Natural killer cell (primary cell): ENCODE measurements at regions not wholly inside any gene's neighbourhood (a gene's known extent, or its start where the extent isn't known, plus 50 kb on each side); places are given as distances from the start of the nearest gene placed in this dataset.

Experiments used
- ATAC-seq, 3 donors: fragments of 150-1000 bp in 2 of 3; fragments of 200-7000 bp in 1 of 3; cut with Tn5 transposase; 1 replicate in 1 of 3; 2 replicates in 2 of 3; pipeline ENCODE4 v1.10.0; 2021; ENCODE audit warnings: mild to moderate bottlenecking in 2 of 3, moderate library complexity in 2 of 3
- DNase-seq, 2 donors: peaks; one replicate each; pipeline versions ENCODE4 v3.0.0 to v3.0.0-alpha.2; 2013 to 2021; ENCODE audit warnings: mixed read lengths in 1 of 2
- H3K27ac ChIP-seq: one replicate; pipeline ENCODE4 v1.5.1; 2013; ENCODE audit warnings: mild to moderate bottlenecking, low read length
- H3K27me3 ChIP-seq: one replicate; pipeline ENCODE4 v1.6.1; 2013; ENCODE audit warnings: low read length; ENCODE audit not compliant: control insufficient read depth, insufficient read depth
- H3K36me3 ChIP-seq: one replicate; pipeline ENCODE4 v1.6.1; 2013; ENCODE audit warnings: low read length; ENCODE audit not compliant: control insufficient read depth, insufficient read depth
- H3K4me1 ChIP-seq: one replicate; pipeline ENCODE4 v1.6.1; 2013; ENCODE audit warnings: low read length; ENCODE audit not compliant: control insufficient read depth, insufficient read depth
- H3K4me3 ChIP-seq: one replicate; pipeline ENCODE4 v1.5.1; 2013; ENCODE audit warnings: low read length
- H3K9me3 ChIP-seq: one replicate; pipeline ENCODE4 v1.6.1; 2013; ENCODE audit warnings: low read length; ENCODE audit not compliant: control insufficient read depth, insufficient read depth
- H3K27ac Mint-ChIP-seq, 2 donors: one replicate each; pipeline ENCODE4 v1.8.0; 2022; ENCODE audit warnings: mild to moderate bottlenecking in 2 of 2, mixed read lengths in 2 of 2, moderate library complexity in 1 of 2
- H3K27me3 Mint-ChIP-seq, 2 donors: one replicate each; pipeline ENCODE4 v1.8.0; 2022; ENCODE audit warnings: low read depth in 2 of 2, mixed read lengths in 2 of 2
- H3K36me3 Mint-ChIP-seq: one replicate; pipeline ENCODE4 v1.8.0; 2022; ENCODE audit warnings: mixed read lengths
- H3K4me1 Mint-ChIP-seq, 2 donors: one replicate each; pipeline ENCODE4 v1.8.0; 2022; ENCODE audit warnings: mixed read lengths in 2 of 2
- H3K4me3 Mint-ChIP-seq: one replicate; pipeline ENCODE4 v1.8.0; 2022; ENCODE audit warnings: mild to moderate bottlenecking, moderate library complexity, mixed read lengths
- H3K9me3 Mint-ChIP-seq, 2 donors: one replicate each; pipeline ENCODE4 v1.8.0; 2022; ENCODE audit warnings: mixed read lengths in 2 of 2
- WGBS: methylation state at CpG from one replicate; pipeline ENCODE4 v1.1.7; 2013; ENCODE audit warnings: missing lambda C conversion rate; ENCODE audit not compliant: insufficient coverage; 5-methylcytosine and 5-hydroxymethylcytosine counted together
- intact Hi-C: fragments of 100-400 bp; cut with micrococcal nuclease; formaldehyde crosslinking; loops from one replicate; pipeline ENCODE4 v1.14.2; 2022
- TF ChIP-seq, protein P1 (sequence below): fragments of 200-600 bp; IDR thresholded peaks from one replicate; pipeline ENCODE4 v1.8.0; 2022; ENCODE audit warnings: antibody characterized with exemption

DNA sequence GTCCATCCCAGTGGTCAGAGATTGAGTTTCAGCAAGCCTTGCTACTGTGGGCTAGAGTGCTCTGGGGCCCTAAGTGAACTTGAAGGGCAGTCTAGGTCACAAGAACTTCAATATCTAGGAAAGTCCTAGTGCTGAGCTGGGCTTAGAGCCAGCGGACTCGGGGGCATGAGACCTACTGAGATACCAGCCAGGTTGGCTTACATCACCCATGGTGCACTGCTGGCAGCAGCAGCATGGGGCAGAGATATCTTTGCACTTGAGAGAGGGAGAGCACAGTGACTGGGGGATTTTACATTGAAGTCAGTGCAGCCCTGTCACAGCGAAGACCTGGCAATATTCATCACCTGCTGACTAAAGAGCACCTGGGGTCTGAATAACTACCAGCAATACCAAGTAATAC, 158.3 kb upstream of the PRKD1 start:
- DNase-seq: no peak
- Histone ChIP-seq H3K9me3 (peaks cover 11% of the 10 kb centered on the region), H3K36me3 (no peaks in the 10 kb centered on the region), H3K27ac (no peak overlapping the region), H3K4me3 (no peak overlapping the region), H3K4me1 (no peaks in the 10 kb centered on the region), H3K27me3 (no peaks in the 10 kb centered on the region)
- Mint-ChIP-seq H3K9me3 (peaks cover 9 to 25% of the 10 kb centered on the region in 2 donors), H3K4me1 (no peaks in the 10 kb centered on the region), H3K36me3 (peaks cover 5% of the 10 kb centered on the region), H3K4me3 (no peak overlapping the region), H3K27me3 (no peaks in the 10 kb centered on the region), H3K27ac (no peak overlapping the region)
- no peak for ATAC-seq
- WGBS: 92% methylated on average over 3 of the region's 3 CpGs
- TF ChIP-seq, protein P1, sequence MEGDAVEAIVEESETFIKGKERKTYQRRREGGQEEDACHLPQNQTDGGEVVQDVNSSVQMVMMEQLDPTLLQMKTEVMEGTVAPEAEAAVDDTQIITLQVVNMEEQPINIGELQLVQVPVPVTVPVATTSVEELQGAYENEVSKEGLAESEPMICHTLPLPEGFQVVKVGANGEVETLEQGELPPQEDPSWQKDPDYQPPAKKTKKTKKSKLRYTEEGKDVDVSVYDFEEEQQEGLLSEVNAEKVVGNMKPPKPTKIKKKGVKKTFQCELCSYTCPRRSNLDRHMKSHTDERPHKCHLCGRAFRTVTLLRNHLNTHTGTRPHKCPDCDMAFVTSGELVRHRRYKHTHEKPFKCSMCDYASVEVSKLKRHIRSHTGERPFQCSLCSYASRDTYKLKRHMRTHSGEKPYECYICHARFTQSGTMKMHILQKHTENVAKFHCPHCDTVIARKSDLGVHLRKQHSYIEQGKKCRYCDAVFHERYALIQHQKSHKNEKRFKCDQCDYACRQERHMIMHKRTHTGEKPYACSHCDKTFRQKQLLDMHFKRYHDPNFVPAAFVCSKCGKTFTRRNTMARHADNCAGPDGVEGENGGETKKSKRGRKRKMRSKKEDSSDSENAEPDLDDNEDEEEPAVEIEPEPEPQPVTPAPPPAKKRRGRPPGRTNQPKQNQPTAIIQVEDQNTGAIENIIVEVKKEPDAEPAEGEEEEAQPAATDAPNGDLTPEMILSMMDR: no peak
- intact Hi-C loops: no loop called here

DNA sequence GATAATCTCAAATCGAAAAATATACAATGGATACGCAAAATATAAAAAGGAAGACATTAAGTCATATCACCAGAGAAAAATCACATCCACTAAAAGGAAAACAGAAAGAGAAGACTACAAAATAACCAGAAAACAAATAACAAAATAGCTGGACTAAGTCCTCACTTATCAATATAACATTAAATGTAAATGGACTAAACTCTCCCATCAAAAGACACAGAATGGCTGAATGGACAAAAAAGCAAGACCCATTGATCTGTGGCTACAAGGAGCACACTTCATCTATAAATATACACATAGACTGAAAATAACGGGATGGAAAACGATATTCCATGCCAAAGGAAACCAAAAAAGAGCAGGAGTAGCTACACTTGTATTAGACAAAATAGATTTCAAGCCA, 161.0 kb upstream of the PRKD1 start:
- H3K27me3 Mint-ChIP-seq: no peaks in the 10 kb centered on the region
- ATAC-seq (no peak), DNase-seq (no peak)
- Histone ChIP-seq H3K27me3 (no peaks in the 10 kb centered on the region), H3K4me1 (no peaks in the 10 kb centered on the region), H3K36me3 (no peaks in the 10 kb centered on the region), H3K27ac (no peak overlapping the region), H3K9me3 (peaks cover 15% of the 10 kb centered on the region), H3K4me3 (no peak overlapping the region)
- H3K4me1 Mint-ChIP-seq: no peaks in the 10 kb centered on the region
- H3K27ac Mint-ChIP-seq: no peak overlapping the region
- intact Hi-C loops: no loop called here
- H3K36me3 Mint-ChIP-seq: peaks cover 7% of the 10 kb centered on the region
- peaks cover 13 to 39% of the 10 kb centered on the region in 2 donors for H3K9me3 Mint-ChIP-seq
- WGBS: 52% methylated on average over 2 of the region's 4 CpGs
- TF ChIP-seq, protein P1: no peak
- no peak overlapping the region for H3K4me3 Mint-ChIP-seq

DNA sequence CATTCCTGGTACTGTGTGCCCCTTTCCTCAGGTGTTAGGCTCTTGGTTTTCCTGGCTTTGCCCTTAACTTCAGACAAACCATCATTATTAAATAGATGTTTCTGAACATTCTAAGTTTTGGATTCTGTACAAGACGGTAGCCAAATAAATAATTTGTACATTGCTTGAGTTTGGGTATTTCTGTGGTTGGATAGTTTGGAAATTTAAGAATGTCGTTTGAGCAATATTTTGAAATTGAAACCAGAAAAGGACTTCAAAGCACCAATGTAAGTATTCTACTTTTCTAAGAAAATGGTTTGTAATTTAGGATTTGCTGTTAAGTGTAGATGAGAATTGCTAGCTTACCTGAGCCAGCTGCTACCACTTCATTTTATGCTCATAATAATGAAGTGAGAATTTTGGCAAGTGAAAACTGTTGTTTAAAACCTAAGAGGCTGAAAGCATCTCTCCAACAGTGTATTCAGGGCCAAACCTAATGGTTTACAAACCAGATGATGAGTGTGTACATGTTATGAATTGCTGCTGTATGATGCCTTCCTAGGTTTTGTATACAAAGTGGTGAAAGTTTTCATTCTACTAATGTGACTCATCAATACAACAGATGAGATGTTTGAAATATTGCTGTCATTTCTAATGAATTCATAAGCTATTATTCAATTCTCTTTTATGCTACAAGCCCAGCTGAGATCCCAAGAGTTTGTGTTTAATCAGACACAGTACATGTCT, 181.5 kb upstream of the PRKD1 start:
- H3K27me3 Mint-ChIP-seq: no peaks in the 10 kb centered on the region
- intact Hi-C loops: no loop called here
- H3K36me3 Mint-ChIP-seq: no peaks in the 10 kb centered on the region
- Histone ChIP-seq H3K27me3 (no peaks in the 10 kb centered on the region), H3K4me3 (no peak overlapping the region), H3K4me1 (no peaks in the 10 kb centered on the region), H3K9me3 (no peaks in the 10 kb centered on the region), H3K27ac (no peak overlapping the region), H3K36me3 (no peaks in the 10 kb centered on the region)
- H3K27ac Mint-ChIP-seq: no peak overlapping the region
- DNase-seq (no peak), ATAC-seq (no peak)
- TF ChIP-seq, protein P1: no peak
- H3K9me3 Mint-ChIP-seq: peaks cover 9 to 14% of the 10 kb centered on the region in 2 donors
- 80% methylated on average over 1 of the region's 2 CpGs for WGBS
- H3K4me3 Mint-ChIP-seq: no peak overlapping the region
- H3K4me1 Mint-ChIP-seq: no peaks in the 10 kb centered on the region

- no peaks in the 10 kb centered on the region for H3K27me3 Mint-ChIP-seq
- H3K4me3 ChIP-seq: no peak overlapping the region
- peaks cover 5 to 9% of the 10 kb centered on the region in 2 donors for H3K9me3 Mint-ChIP-seq
- DNase-seq: no peak
- intact Hi-C loops: no loop called here
- H3K4me1 ChIP-seq: no peaks in the 10 kb centered on the region
- no peaks in the 10 kb centered on the region for H3K4me1 Mint-ChIP-seq
- no peaks in the 10 kb centered on the region for H3K36me3 Mint-ChIP-seq
- no peak overlapping the region for H3K27ac ChIP-seq
- ATAC-seq: no peak
- no peaks in the 10 kb centered on the region for H3K36me3 ChIP-seq
- H3K27ac Mint-ChIP-seq: no peak overlapping the region
- no peaks in the 10 kb centered on the region for H3K27me3 ChIP-seq
- no peak overlapping the region for H3K4me3 Mint-ChIP-seq
- TF ChIP-seq, protein P1: no peak
- H3K9me3 ChIP-seq: no peaks in the 10 kb centered on the region
Observed at GRCh38 chr14:30114051-30114450, 186.4 kb upstream of the PRKD1 start.
